ENCODE measurements at regions not wholly inside any gene's neighbourhood (a gene's known extent, or its start where the extent isn't known, plus 50 kb on each side); places are given as distances from the start of the nearest gene placed in this dataset.
"Not testable (repeated sequence)": the region's sequence is repeated elsewhere in the genome, so short reads cannot be mapped to it uniquely, and the experiment has no call there.

GRCh38 chr9:744790-745484 lies 96.6 kb upstream of the DMRT1 start:
- no peak for DNase-seq (ENCODE audit: low read depth in 2 of 2)

- no peak for DNase-seq (ENCODE audit: low read depth in 2 of 2)
These were observed 95.6 kb upstream of the DMRT1 start for GRCh38 chr9:745761-746380.

GRCh38 chr9:746661-747434 lies 94.6 kb upstream of the DMRT1 start:
- DNase-seq (ENCODE audit: low read depth in 2 of 2): no peak

- DNase-seq (ENCODE audit: low read depth in 2 of 2): no peak
These were observed 93.9 kb upstream of the DMRT1 start for GRCh38 chr9:747567-747966.

- DNase-seq (ENCODE audit: low read depth in 2 of 2): no peak
These were observed 92.5 kb upstream of the DMRT1 start for GRCh38 chr9:748861-749497.

GRCh38 chr9:749716-750115 lies 91.8 kb upstream of the DMRT1 start:
- no peak for DNase-seq (ENCODE audit: low read depth in 2 of 2)

DNA sequence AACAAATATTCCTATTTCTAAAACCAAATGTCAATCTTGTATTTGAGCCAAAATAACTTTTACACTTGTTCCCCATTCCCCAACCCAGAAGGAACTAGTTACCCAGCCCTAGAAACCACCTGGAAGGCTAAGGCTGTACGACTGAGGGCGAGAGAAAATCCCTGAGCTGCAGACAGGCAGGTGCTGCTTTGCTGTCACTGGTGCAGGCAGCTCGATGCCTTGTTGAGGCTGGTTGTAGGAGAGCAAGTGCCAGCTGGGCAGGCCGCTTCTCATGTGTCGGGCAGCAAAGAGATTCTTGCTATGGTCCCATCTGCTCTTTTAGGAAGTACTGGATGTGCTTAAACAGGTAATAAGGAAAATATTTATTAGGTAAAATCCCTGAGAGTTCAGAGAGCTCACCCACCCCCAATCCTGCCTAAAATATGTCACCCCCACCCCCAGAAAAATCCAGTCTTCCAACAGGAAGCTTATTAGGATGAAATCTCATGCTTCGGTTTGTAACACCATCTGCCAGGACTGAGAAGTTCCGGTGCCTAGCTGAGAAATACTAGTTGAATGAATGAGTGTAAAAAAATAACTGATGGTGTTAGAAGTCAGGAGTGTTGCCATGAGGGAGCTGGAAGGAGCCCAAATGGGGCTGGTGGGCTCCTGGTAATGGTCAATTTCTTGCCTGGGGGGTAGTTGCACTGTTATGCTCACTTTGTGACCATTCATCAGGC lies 91.1 kb upstream of the DMRT1 start:
- no peak for DNase-seq (ENCODE audit: low read depth in 2 of 2)

GRCh38 chr9:751137-752051 lies 90.1 kb upstream of the DMRT1 start:
- no peak for DNase-seq (ENCODE audit: low read depth in 2 of 2)

DNA sequence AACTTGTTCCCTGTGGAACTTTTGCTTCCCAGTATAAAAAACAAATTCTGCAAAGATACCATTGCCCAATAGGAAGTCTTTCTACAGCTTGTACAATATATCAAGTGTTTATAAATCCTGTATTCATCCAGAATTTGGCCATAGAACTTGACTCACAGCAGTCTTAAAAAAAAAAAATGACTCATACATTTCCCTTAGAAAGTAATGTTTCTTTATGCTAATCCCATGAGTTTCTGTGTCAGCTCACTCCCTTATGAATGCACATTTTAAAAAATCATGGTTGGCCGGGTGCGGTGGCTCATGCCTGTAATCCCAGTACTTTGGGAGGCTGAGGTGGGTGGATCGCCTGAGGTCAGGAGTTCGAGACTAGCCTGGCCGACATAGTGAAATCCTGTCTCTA lies 89.3 kb upstream of the DMRT1 start:
- DNase-seq (ENCODE audit: low read depth in 2 of 2): no peak

GRCh38 chr9:752681-753200 lies 88.8 kb upstream of the DMRT1 start:
- DNase-seq (ENCODE audit: low read depth in 2 of 2): no peak

DNA sequence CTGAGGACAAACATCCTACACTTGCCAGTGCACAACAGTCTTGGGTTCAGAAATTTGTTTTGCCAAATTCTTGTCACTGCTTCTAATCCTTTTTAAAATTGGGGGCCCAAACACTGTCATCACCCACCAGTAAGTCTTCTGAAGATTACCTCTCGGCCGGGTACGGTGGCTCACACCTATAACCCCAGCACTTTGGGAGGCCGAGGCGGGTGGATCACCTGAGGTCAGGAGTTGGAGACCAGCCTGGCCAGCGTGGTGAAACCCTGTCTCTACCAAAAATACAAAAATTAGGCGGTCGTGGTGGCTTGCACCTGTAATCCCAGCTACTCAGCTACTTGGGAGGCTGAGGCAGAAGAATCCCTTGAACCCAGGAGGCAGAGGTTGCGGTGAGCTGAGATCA lies 87.8 kb upstream of the DMRT1 start:
- DNase-seq (ENCODE audit: low read depth in 2 of 2): not testable (repeated sequence)

GRCh38 chr9:754150-754931 lies 87.2 kb upstream of the DMRT1 start:
- DNase-seq (ENCODE audit: low read depth in 2 of 2): no peak

- DNase-seq (ENCODE audit: low read depth in 2 of 2): no peak
These were observed 85.8 kb upstream of the DMRT1 start for GRCh38 chr9:755454-756381.

DNA sequence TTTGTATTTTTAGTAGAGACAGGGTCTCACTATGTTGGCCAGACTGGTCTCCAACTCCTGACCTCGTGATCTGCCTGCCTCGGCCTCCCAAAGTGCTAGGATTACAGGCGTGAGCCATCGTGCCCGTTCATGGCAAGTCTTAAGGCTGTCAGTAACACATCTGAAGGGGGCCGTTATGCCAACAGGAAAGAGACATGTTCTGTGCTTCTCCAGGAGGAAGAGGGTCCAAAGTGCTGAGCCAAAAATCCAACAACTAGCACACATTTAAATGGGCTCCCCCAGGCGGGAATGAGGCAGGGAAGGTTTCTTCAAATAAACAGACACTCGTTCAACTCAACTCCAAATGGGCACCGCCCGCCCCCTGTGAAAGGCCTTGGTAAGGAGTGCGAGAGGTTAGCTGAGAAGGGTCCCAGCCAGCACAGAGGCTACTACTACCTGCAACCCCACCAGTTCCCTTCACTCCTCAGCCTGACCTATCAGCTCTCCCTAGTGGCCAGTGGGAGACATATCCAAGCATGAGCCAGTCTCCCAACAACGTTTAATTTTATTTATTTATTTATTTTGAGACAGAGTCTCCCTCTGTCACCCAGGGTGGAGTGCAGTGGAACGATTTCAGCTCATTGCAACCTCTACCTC lies 84.1 kb upstream of the DMRT1 start:
- no peak for DNase-seq (ENCODE audit: low read depth in 2 of 2)

- no peak for DNase-seq (ENCODE audit: low read depth in 2 of 2)
These were observed 83.4 kb upstream of the DMRT1 start for GRCh38 chr9:758146-758545.

GRCh38 chr9:759541-759940 lies 82.0 kb upstream of the DMRT1 start:
- DNase-seq (ENCODE audit: low read depth in 2 of 2): no peak

- DNase-seq (ENCODE audit: low read depth in 2 of 2): no peak
These were observed 81.3 kb upstream of the DMRT1 start for GRCh38 chr9:759983-760736.

Measured in stimulated activated CD8-positive, alpha-beta memory T cell treated with anti-CD3 and anti-CD28 coated beads, Interleukin-15, amount 100 ng/mL, for 48 hours (primary cell).